Activated CD8-positive, alpha-beta T cell treated with anti-CD3 and anti-CD28 coated beads for 36 hours (primary cell): ENCODE measurements at regions not wholly inside any gene's neighbourhood (a gene's known extent, or its start where the extent isn't known, plus 50 kb on each side); places are given as distances from the start of the nearest gene placed in this dataset.

Experiments used
- ATAC-seq: fragments of 200-7000 bp; cut with Tn5 transposase; one replicate; pipeline ENCODE4 v1.10.0; 2021; ENCODE audit warnings: mild to moderate bottlenecking, moderate library complexity
- CTCF ChIA-PET: fragments of 350-600 bp; sonication (Branson Sonifier 250); formaldehyde crosslinking; loops from one replicate; lab custom pipeline; 2021; ENCODE audit warnings: antibody characterized with exemption; lab: Charles Lee
- POLR2A ChIA-PET: fragments of 350-600 bp; sonication (Branson Sonifier 250); formaldehyde crosslinking; loops from one replicate; lab custom pipeline; 2021; ENCODE audit warnings: antibody characterized with exemption; lab: Charles Lee
- DNase-seq: peaks from one replicate; pipeline ENCODE4 v3.0.0-alpha.2; 2020
- H3K27ac Mint-ChIP-seq: one replicate; pipeline ENCODE4 v1.8.0; 2021; ENCODE audit warnings: mild to moderate bottlenecking, mixed read lengths
- H3K27me3 Mint-ChIP-seq: one replicate; pipeline ENCODE4 v1.8.0; 2021; ENCODE audit warnings: mixed read lengths
- H3K36me3 Mint-ChIP-seq: one replicate; pipeline ENCODE4 v1.8.0; 2021; ENCODE audit warnings: low read depth, mixed read lengths
- H3K4me1 Mint-ChIP-seq: one replicate; pipeline ENCODE4 v1.8.0; 2021; ENCODE audit warnings: low read depth, mixed read lengths
- H3K4me3 Mint-ChIP-seq: one replicate; pipeline ENCODE4 v1.8.0; 2021; ENCODE audit warnings: mild to moderate bottlenecking, moderate library complexity, mixed read lengths
- H3K9me3 Mint-ChIP-seq: one replicate; pipeline ENCODE4 v1.8.0; 2021; ENCODE audit warnings: mixed read lengths
- intact Hi-C: fragments of 100-400 bp; cut with micrococcal nuclease; formaldehyde crosslinking; loops from one replicate; pipeline ENCODE4 v1.10.0; 2022
- TF ChIP-seq, protein P1 (sequence below): fragments of 200-600 bp; IDR thresholded peaks from one replicate; pipeline ENCODE4 v1.8.0; 2022; ENCODE audit warnings: antibody characterized with exemption, mild to moderate bottlenecking

GRCh38 chrX:16222151-16222550, 54.9 kb downstream of the MAGEB17 start:
- intact Hi-C loops: no loop called here
- peaks cover 7% of the 10 kb centered on the region for H3K9me3 Mint-ChIP-seq
- ChIA-PET CTCF (no interaction called here), POLR2A (no interaction called here)
- no peak for ATAC-seq
- H3K27me3 Mint-ChIP-seq: no peaks in the 10 kb centered on the region
- no peak overlapping the region for H3K27ac Mint-ChIP-seq
- H3K4me1 Mint-ChIP-seq: no peaks in the 10 kb centered on the region
- no peak for DNase-seq
- TF ChIP-seq, protein P1, sequence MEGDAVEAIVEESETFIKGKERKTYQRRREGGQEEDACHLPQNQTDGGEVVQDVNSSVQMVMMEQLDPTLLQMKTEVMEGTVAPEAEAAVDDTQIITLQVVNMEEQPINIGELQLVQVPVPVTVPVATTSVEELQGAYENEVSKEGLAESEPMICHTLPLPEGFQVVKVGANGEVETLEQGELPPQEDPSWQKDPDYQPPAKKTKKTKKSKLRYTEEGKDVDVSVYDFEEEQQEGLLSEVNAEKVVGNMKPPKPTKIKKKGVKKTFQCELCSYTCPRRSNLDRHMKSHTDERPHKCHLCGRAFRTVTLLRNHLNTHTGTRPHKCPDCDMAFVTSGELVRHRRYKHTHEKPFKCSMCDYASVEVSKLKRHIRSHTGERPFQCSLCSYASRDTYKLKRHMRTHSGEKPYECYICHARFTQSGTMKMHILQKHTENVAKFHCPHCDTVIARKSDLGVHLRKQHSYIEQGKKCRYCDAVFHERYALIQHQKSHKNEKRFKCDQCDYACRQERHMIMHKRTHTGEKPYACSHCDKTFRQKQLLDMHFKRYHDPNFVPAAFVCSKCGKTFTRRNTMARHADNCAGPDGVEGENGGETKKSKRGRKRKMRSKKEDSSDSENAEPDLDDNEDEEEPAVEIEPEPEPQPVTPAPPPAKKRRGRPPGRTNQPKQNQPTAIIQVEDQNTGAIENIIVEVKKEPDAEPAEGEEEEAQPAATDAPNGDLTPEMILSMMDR: no peak
- no peak overlapping the region for H3K4me3 Mint-ChIP-seq
- no peaks in the 10 kb centered on the region for H3K36me3 Mint-ChIP-seq

- ATAC-seq: no peak
- H3K4me1 Mint-ChIP-seq: no peaks in the 10 kb centered on the region
- intact Hi-C loops: no loop called here
- no peaks in the 10 kb centered on the region for H3K36me3 Mint-ChIP-seq
- CTCF ChIA-PET: no interaction called here
- H3K27me3 Mint-ChIP-seq: no peaks in the 10 kb centered on the region
- TF ChIP-seq, protein P1: no peak
- POLR2A ChIA-PET: no interaction called here
- H3K4me3 Mint-ChIP-seq: no peak overlapping the region
- H3K27ac Mint-ChIP-seq: no peak overlapping the region
- peaks cover 7% of the 10 kb centered on the region for H3K9me3 Mint-ChIP-seq
- no peak for DNase-seq
These were observed 56.1 kb downstream of the MAGEB17 start for GRCh38 chrX:16223385-16223784.

- no peak for ATAC-seq
- POLR2A ChIA-PET: no interaction called here
- no peaks in the 10 kb centered on the region for H3K27me3 Mint-ChIP-seq
- H3K27ac Mint-ChIP-seq: no peak overlapping the region
- no peak overlapping the region for H3K4me3 Mint-ChIP-seq
- H3K9me3 Mint-ChIP-seq: no peaks in the 10 kb centered on the region
- CTCF ChIA-PET: no interaction called here
- H3K36me3 Mint-ChIP-seq: no peaks in the 10 kb centered on the region
- H3K4me1 Mint-ChIP-seq: no peaks in the 10 kb centered on the region
- TF ChIP-seq, protein P1: no peak
- DNase-seq: peak; percentile 28
- intact Hi-C loops: no loop called here
These were observed 71.9 kb downstream of the MAGEB17 start for GRCh38 chrX:16239211-16239610.

GRCh38 chrX:16240231-16240905, 73.1 kb downstream of the MAGEB17 start:
- H3K4me3 Mint-ChIP-seq: no peak overlapping the region
- no peaks in the 10 kb centered on the region for H3K9me3 Mint-ChIP-seq
- ChIA-PET CTCF (no interaction called here), POLR2A (no interaction called here)
- no peak overlapping the region for H3K27ac Mint-ChIP-seq
- intact Hi-C loops: no loop called here
- no peaks in the 10 kb centered on the region for H3K27me3 Mint-ChIP-seq
- no peaks in the 10 kb centered on the region for H3K4me1 Mint-ChIP-seq
- TF ChIP-seq, protein P1: no peak
- ATAC-seq: no peak
- H3K36me3 Mint-ChIP-seq: no peaks in the 10 kb centered on the region
- DNase-seq: no peak

- TF ChIP-seq, protein P1: no peak
- H3K27me3 Mint-ChIP-seq: no peaks in the 10 kb centered on the region
- POLR2A ChIA-PET: no interaction called here
- H3K4me1 Mint-ChIP-seq: no peaks in the 10 kb centered on the region
- DNase-seq: no peak
- no peaks in the 10 kb centered on the region for H3K36me3 Mint-ChIP-seq
- CTCF ChIA-PET: no interaction called here
- no peak overlapping the region for H3K27ac Mint-ChIP-seq
- no peaks in the 10 kb centered on the region for H3K9me3 Mint-ChIP-seq
- intact Hi-C loops: no loop called here
- no peak overlapping the region for H3K4me3 Mint-ChIP-seq
- no peak for ATAC-seq
These were observed 73.7 kb downstream of the MAGEB17 start for GRCh38 chrX:16240968-16241367.
